HL-60 (cell line): ENCODE measurements at regions not wholly inside any gene's neighbourhood (a gene's known extent, or its start where the extent isn't known, plus 50 kb on each side); places are given as distances from the start of the nearest gene placed in this dataset.

Experiments
- GABPA ChIP-seq: IDR thresholded peaks from 2 replicates; pipeline ENCODE4 v1.6.1; 2012; ENCODE audit warnings: low read depth
- TF ChIP-seq, protein P1 (sequence below): IDR thresholded peaks from one replicate; pipeline ENCODE4 v1.5.1; 2011; ENCODE audit warnings: low read length, control low read depth, inconsistent platforms; ENCODE audit not compliant: insufficient read depth
- TF ChIP-seq, protein P2 (sequence below): IDR thresholded peaks from 2 replicates; pipeline ENCODE4 v1.6.1; 2012; ENCODE audit warnings: low read depth; ENCODE audit not compliant: insufficient replicate concordance

DNA sequence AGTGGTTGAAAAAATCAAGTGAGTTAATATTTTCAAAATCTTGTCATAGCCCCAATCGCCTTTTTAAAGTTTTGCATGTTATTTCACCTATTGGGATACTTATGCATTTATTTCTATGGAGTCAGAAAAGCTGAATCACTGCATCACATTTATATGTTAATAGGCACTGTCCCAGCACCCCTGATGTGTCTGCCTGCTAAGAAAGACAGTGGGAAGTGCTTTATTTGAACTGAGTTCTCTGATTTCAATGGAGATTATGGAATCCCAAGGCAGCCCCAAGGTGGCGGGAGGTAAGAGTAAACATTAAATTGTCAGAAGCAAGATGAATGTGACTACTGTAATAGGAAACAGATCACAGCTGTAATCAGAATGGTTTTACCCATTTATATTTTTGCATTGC is 2225.7 kb downstream of the NCAM2 start:
- TF ChIP-seq, protein P1, sequence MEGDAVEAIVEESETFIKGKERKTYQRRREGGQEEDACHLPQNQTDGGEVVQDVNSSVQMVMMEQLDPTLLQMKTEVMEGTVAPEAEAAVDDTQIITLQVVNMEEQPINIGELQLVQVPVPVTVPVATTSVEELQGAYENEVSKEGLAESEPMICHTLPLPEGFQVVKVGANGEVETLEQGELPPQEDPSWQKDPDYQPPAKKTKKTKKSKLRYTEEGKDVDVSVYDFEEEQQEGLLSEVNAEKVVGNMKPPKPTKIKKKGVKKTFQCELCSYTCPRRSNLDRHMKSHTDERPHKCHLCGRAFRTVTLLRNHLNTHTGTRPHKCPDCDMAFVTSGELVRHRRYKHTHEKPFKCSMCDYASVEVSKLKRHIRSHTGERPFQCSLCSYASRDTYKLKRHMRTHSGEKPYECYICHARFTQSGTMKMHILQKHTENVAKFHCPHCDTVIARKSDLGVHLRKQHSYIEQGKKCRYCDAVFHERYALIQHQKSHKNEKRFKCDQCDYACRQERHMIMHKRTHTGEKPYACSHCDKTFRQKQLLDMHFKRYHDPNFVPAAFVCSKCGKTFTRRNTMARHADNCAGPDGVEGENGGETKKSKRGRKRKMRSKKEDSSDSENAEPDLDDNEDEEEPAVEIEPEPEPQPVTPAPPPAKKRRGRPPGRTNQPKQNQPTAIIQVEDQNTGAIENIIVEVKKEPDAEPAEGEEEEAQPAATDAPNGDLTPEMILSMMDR: no peak
- TF ChIP-seq, protein P2, sequence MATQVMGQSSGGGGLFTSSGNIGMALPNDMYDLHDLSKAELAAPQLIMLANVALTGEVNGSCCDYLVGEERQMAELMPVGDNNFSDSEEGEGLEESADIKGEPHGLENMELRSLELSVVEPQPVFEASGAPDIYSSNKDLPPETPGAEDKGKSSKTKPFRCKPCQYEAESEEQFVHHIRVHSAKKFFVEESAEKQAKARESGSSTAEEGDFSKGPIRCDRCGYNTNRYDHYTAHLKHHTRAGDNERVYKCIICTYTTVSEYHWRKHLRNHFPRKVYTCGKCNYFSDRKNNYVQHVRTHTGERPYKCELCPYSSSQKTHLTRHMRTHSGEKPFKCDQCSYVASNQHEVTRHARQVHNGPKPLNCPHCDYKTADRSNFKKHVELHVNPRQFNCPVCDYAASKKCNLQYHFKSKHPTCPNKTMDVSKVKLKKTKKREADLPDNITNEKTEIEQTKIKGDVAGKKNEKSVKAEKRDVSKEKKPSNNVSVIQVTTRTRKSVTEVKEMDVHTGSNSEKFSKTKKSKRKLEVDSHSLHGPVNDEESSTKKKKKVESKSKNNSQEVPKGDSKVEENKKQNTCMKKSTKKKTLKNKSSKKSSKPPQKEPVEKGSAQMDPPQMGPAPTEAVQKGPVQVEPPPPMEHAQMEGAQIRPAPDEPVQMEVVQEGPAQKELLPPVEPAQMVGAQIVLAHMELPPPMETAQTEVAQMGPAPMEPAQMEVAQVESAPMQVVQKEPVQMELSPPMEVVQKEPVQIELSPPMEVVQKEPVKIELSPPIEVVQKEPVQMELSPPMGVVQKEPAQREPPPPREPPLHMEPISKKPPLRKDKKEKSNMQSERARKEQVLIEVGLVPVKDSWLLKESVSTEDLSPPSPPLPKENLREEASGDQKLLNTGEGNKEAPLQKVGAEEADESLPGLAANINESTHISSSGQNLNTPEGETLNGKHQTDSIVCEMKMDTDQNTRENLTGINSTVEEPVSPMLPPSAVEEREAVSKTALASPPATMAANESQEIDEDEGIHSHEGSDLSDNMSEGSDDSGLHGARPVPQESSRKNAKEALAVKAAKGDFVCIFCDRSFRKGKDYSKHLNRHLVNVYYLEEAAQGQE: no peak
- no peak for TF ChIP-seq GABPA
